Loucy (cell line): ENCODE measurements at regions not wholly inside any gene's neighbourhood (a gene's known extent, or its start where the extent isn't known, plus 50 kb on each side); places are given as distances from the start of the nearest gene placed in this dataset.

ENCODE experiments used
- CTCF ChIP-seq: fragments of 200-600 bp; sonication (generic); conservative IDR thresholded peaks from 2 replicates; pipeline ENCODE4 v1.5.1; 2014; ENCODE audit warnings: mild to moderate bottlenecking, antibody characterized with exemption, low read length
- EZH2phosphoT487 ChIP-seq: fragments of 200-600 bp; IDR thresholded peaks from 2 replicates; pipeline ENCODE4 v1.6.1; 2018; ENCODE audit warnings: antibody characterized with exemption, mild to moderate bottlenecking, moderate library complexity, borderline replicate concordance

GRCh38 chr16:13708347-13709120, 211.4 kb upstream of the ERCC4 start:
- no peak for TF ChIP-seq CTCF
- no peak for TF ChIP-seq EZH2phosphoT487
